IMR-90 (cell line): ENCODE measurements at regions not wholly inside any gene's neighbourhood (a gene's known extent, or its start where the extent isn't known, plus 50 kb on each side); places are given as distances from the start of the nearest gene placed in this dataset.

Source experiments
- ATAC-seq: fragments of 200-7000 bp; cut with Tn5 transposase; 2 replicates; pipeline ENCODE4 v1.9.1; 2020; ENCODE audit warnings: low read depth, mild to moderate bottlenecking, moderate library complexity
- BruUV-seq: library from RNA; stranded (reverse); fragments of 400-500 nt; replicated peaks from 2 replicates; lab custom pipeline; 2021; lab: Mats Ljungman, UMichigan
- CTCF ChIA-PET: fragments of 300-600 bp; formaldehyde crosslinking; extraction: SDS; loops from one replicate; lab custom pipeline; 2021; ENCODE audit warnings: antibody characterized with exemption; lab: Yijun Ruan, JAX
- POLR2A ChIA-PET: fragments of 300-600 bp; sonication (Branson Sonifier 250); formaldehyde crosslinking; loops from one replicate; lab custom pipeline; 2022; ENCODE audit warnings: antibody characterized with exemption; ENCODE audit not compliant: unreplicated experiment; lab: Charles Lee
- DNase-seq: peaks from one replicate; pipeline ENCODE4 v3.0.0; 2013
- H2AFZ ChIP-seq: replicated peaks from 2 replicates; pipeline ENCODE3; 2013; ENCODE audit warnings: low read length, mild to moderate bottlenecking; ENCODE audit not compliant: poor library complexity
- H2AK5ac ChIP-seq: 2 replicates; pipeline ENCODE4 v1.6.1; 2013; ENCODE audit warnings: low read depth, low read length, inconsistent platforms
- H2AK9ac ChIP-seq: replicated peaks from 2 replicates; pipeline ENCODE3; 2013; ENCODE audit warnings: mild to moderate bottlenecking, low read depth, low read length, moderate library complexity; ENCODE audit not compliant: poor library complexity
- H2BK120ac ChIP-seq: 2 replicates; pipeline ENCODE4 v1.6.1; 2013; ENCODE audit warnings: low read depth, low read length, inconsistent platforms
- H2BK15ac ChIP-seq: 3 replicates; pipeline ENCODE4 v1.6.1; 2013; ENCODE audit warnings: low read depth, low read length, inconsistent platforms
- H2BK20ac ChIP-seq: 2 replicates; pipeline ENCODE4 v1.6.1; 2013; ENCODE audit warnings: low read depth, mild to moderate bottlenecking, inconsistent platforms, low read length, moderate library complexity
- H2BK5ac ChIP-seq: 2 replicates; pipeline ENCODE4 v1.6.1; 2013; ENCODE audit warnings: mild to moderate bottlenecking, low read depth, low read length, inconsistent platforms; ENCODE audit not compliant: poor library complexity, severe bottlenecking
- H3K14ac ChIP-seq: replicated peaks from 2 replicates; pipeline ENCODE4 v1.6.1; 2013; ENCODE audit warnings: low read depth, low read length, inconsistent platforms
- H3K18ac ChIP-seq: 2 replicates; pipeline ENCODE4 v1.6.1; 2013; ENCODE audit warnings: low read depth, low read length, control low read depth
- H3K23ac ChIP-seq: 2 replicates; pipeline ENCODE4 v1.6.1; 2013; ENCODE audit warnings: low read depth, low read length, inconsistent platforms
- H3K27ac ChIP-seq: 2 replicates; pipeline ENCODE4 v1.5.1; 2013; ENCODE audit warnings: mild to moderate bottlenecking, control low read depth, low read length; ENCODE audit not compliant: insufficient read depth
- H3K27me3 ChIP-seq: 2 replicates; pipeline ENCODE4 v1.6.1; 2013; ENCODE audit warnings: low read length; ENCODE audit not compliant: control insufficient read depth, insufficient read depth
- H3K36me3 ChIP-seq: 2 replicates; pipeline ENCODE4 v1.6.1; 2013; ENCODE audit warnings: low read length, mixed read lengths; ENCODE audit not compliant: control insufficient read depth, insufficient read depth
- H3K4ac ChIP-seq: 2 replicates; pipeline ENCODE4 v1.6.1; 2013; ENCODE audit warnings: low read depth, low read length, inconsistent platforms
- H3K4me1 ChIP-seq: 2 replicates; pipeline ENCODE4 v1.6.1; 2013; ENCODE audit warnings: low read length, mixed read lengths; ENCODE audit not compliant: control insufficient read depth, insufficient read depth
- H3K4me2 ChIP-seq: 2 replicates; pipeline ENCODE4 v1.6.1; 2013; ENCODE audit warnings: low read depth, mild to moderate bottlenecking, control low read depth, low read length, moderate library complexity
- H3K4me3 ChIP-seq: 2 replicates; pipeline ENCODE4 v1.5.1; 2013; ENCODE audit warnings: low read depth, mild to moderate bottlenecking, control low read depth, low read length, moderate library complexity; ENCODE audit not compliant: insufficient read depth
- H3K56ac ChIP-seq: 2 replicates; pipeline ENCODE4 v1.6.1; 2013; ENCODE audit warnings: low read length, inconsistent platforms; ENCODE audit not compliant: insufficient read depth; ENCODE audit errors: extremely low read depth
- H3K79me1 ChIP-seq, 2 experiments: 2 replicates each; pipeline ENCODE4 v1.6.1; 2013; ENCODE audit warnings: low read length in 2 of 2, inconsistent platforms in 1 of 2, low read depth in 1 of 2
- H3K9ac ChIP-seq: 2 replicates; pipeline ENCODE4 v1.6.1; 2013; ENCODE audit warnings: low read depth, low read length, control low read depth
- H3K9me1 ChIP-seq: 2 replicates; pipeline ENCODE4 v1.6.1; 2013; ENCODE audit warnings: low read length, inconsistent platforms; ENCODE audit not compliant: insufficient read depth
- H3K9me3 ChIP-seq: 2 replicates; pipeline ENCODE4 v1.6.1; 2013; ENCODE audit warnings: low read length; ENCODE audit not compliant: control insufficient read depth, insufficient read depth
- H4K20me1 ChIP-seq: 2 replicates; pipeline ENCODE4 v1.6.1; 2013; ENCODE audit warnings: low read length, inconsistent platforms; ENCODE audit not compliant: insufficient read depth
- H4K5ac ChIP-seq: 2 replicates; pipeline ENCODE4 v1.6.1; 2013; ENCODE audit warnings: mild to moderate bottlenecking, low read depth, low read length, control low read depth
- H4K8ac ChIP-seq, 2 experiments: 2 replicates each; pipeline ENCODE4 v1.6.1; 2013; ENCODE audit warnings: low read depth in 2 of 2, low read length in 2 of 2, control low read depth in 1 of 2, inconsistent platforms in 1 of 2
- H4K91ac ChIP-seq: 2 replicates; pipeline ENCODE4 v1.6.1; 2013; ENCODE audit warnings: low read depth, low read length, inconsistent platforms; ENCODE audit not compliant: insufficient read depth
- BHLHE40 ChIP-seq: fragments of 150-350 bp; IDR thresholded peaks from 2 replicates; pipeline ENCODE4 v1.6.1; 2016; ENCODE audit warnings: mild to moderate bottlenecking, low read depth, low read length
- CEBPB ChIP-seq: IDR thresholded peaks from 2 replicates; pipeline ENCODE4 v1.6.1; 2012; ENCODE audit warnings: low read depth, low read length, improper control_type of control experiment
- CHD1 ChIP-seq: IDR thresholded peaks from 2 replicates; pipeline ENCODE4 v1.6.1; 2012; ENCODE audit warnings: low read depth, low read length, improper control_type of control experiment
- CTCF ChIP-seq: conservative IDR thresholded peaks from 2 replicates; pipeline ENCODE4 v1.5.1; 2012; ENCODE audit warnings: mild to moderate bottlenecking, low read depth, low read length, improper control_type of control experiment
- ELK1 ChIP-seq: fragments of 150-350 bp; IDR thresholded peaks from 2 replicates; pipeline ENCODE4 v1.6.1; 2016; ENCODE audit warnings: low read depth, mild to moderate bottlenecking, low read length, moderate library complexity, borderline replicate concordance
- FOS ChIP-seq: fragments of 150-350 bp; IDR thresholded peaks from 2 replicates; pipeline ENCODE4 v1.6.1; 2016; ENCODE audit warnings: low read depth, low read length
- MAFK ChIP-seq: IDR thresholded peaks from 2 replicates; pipeline ENCODE4 v1.6.1; 2012; ENCODE audit warnings: low read depth, low read length, improper control_type of control experiment
- MAZ ChIP-seq: IDR thresholded peaks from 2 replicates; pipeline ENCODE4 v1.6.1; 2012; ENCODE audit warnings: low read depth, mild to moderate bottlenecking, low read length, improper control_type of control experiment, moderate library complexity, borderline replicate concordance
- MXI1 ChIP-seq: IDR thresholded peaks from 2 replicates; pipeline ENCODE4 v1.6.1; 2012; ENCODE audit warnings: low read depth, mild to moderate bottlenecking, low read length, moderate library complexity, borderline replicate concordance
- NFE2L2 ChIP-seq: fragments of 150-350 bp; IDR thresholded peaks from 2 replicates; pipeline ENCODE4 v1.6.1; 2016; ENCODE audit warnings: low read depth, mild to moderate bottlenecking, low read length
- POLR2A ChIP-seq: IDR thresholded peaks from 2 replicates; pipeline ENCODE4 v1.6.1; 2012; ENCODE audit warnings: mild to moderate bottlenecking, low read depth, low read length
- RCOR1 ChIP-seq: IDR thresholded peaks from 2 replicates; pipeline ENCODE4 v1.6.1; 2012; ENCODE audit warnings: mild to moderate bottlenecking, low read length, improper control_type of control experiment; ENCODE audit not compliant: insufficient replicate concordance
- RFX5 ChIP-seq: IDR thresholded peaks from 2 replicates; pipeline ENCODE4 v1.8.0; 2012; ENCODE audit warnings: low read depth, mild to moderate bottlenecking, low read length, moderate library complexity
- SMC3 ChIP-seq: fragments of 150-350 bp; IDR thresholded peaks from 2 replicates; pipeline ENCODE4 v1.6.1; 2016; ENCODE audit warnings: low read depth, mild to moderate bottlenecking, antibody characterized with exemption, low read length, moderate library complexity
- USF2 ChIP-seq: fragments of 150-350 bp; IDR thresholded peaks from 2 replicates; pipeline ENCODE4 v1.6.1; 2017; ENCODE audit warnings: mild to moderate bottlenecking, antibody characterized with exemption, low read length, low read depth
- dilution Hi-C: fragments of 300-500 bp; cut with HindIII; formaldehyde crosslinking; loops from one replicate; pipeline ENCODE4 v1.14.3; 2018; ENCODE audit warnings: low sequenced_read_pairs; ENCODE audit not compliant: unreplicated experiment
- in situ Hi-C: fragments of 300-500 bp; cut with MboI; formaldehyde crosslinking; loops from 3 replicates; pipeline ENCODE4 v1.14.3; 2019; ENCODE audit warnings: low sequenced_read_pairs, inconsistent platforms, mixed read lengths
- intact Hi-C: fragments of 100-400 bp; cut with micrococcal nuclease; formaldehyde crosslinking; loops from 2 replicates; pipeline ENCODE4 v1.10.0; 2022

GRCh38 chr15:37618353-37618752 lies 316.1 kb upstream of the TMCO5A start:
- Histone ChIP-seq H3K79me1 (no peaks in the 10 kb centered on the region), H3K23ac (no peak overlapping the region), H3K4me2 (no peak overlapping the region), H2AK9ac (no peak overlapping the region), H4K20me1 (no peaks in the 10 kb centered on the region), H4K8ac (no peak overlapping the region), H3K56ac (no peak overlapping the region), H3K4me3 (no peak overlapping the region), H2AFZ (no peak overlapping the region), H3K9me3 (no peaks in the 10 kb centered on the region), H3K4me1 (no peaks in the 10 kb centered on the region), H3K18ac (no peak overlapping the region), H3K9ac (no peak overlapping the region), H3K27me3 (no peaks in the 10 kb centered on the region), H3K4ac (no peak overlapping the region), H4K5ac (no peak overlapping the region), H4K91ac (no peak overlapping the region), H2BK5ac (no peak overlapping the region), H3K14ac (no peak overlapping the region), H2BK15ac (no peak overlapping the region), H2BK120ac (no peak overlapping the region), H3K9me1 (no peaks in the 10 kb centered on the region), H3K36me3 (no peaks in the 10 kb centered on the region), H2AK5ac (no peak overlapping the region), H2BK20ac (no peak overlapping the region), H3K27ac (no peak overlapping the region)
- ChIA-PET CTCF (interaction anchor here (0.6 kb wide), 1 partner anchor 21 kb away, joined by 4 read pairs; no protein-coding TSS in a partner anchor), POLR2A (interaction anchor here (0.6 kb wide), 1 partner anchor 1217 kb away, joined by 3 read pairs; no protein-coding TSS in a partner anchor)
- no peak for TF ChIP-seq FOS
- no peak for TF ChIP-seq ELK1
- no peak for TF ChIP-seq POLR2A
- TF ChIP-seq NFE2L2 = no peak
- no peak for TF ChIP-seq RCOR1
- TF ChIP-seq MXI1 = no peak
- TF ChIP-seq USF2 = no peak
- no peak for TF ChIP-seq CHD1
- no peak for TF ChIP-seq MAFK
- TF ChIP-seq BHLHE40 = no peak
- no peak for TF ChIP-seq CEBPB
- no peak for TF ChIP-seq CTCF
- no peak for TF ChIP-seq RFX5
- TF ChIP-seq MAZ = no peak
- no peak for TF ChIP-seq SMC3
- intact Hi-C loops (no loop called here), in situ Hi-C loops (no loop called here), dilution Hi-C loops (no loop called here)
- no peak for ATAC-seq
- BruUV-seq = no TSS peak
- DNase-seq = no peak
